Liver (tissue), 8 donors: ENCODE measurements at regions not wholly inside any gene's neighbourhood (a gene's known extent, or its start where the extent isn't known, plus 50 kb on each side); places are given as distances from the start of the nearest gene placed in this dataset.

ENCODE experiments used
- DNase-seq: peaks from one replicate; pipeline ENCODE4 v3.0.0-alpha.2; 2017; ENCODE audit warnings: low spot score
- H3K27ac ChIP-seq, 2 donors: one replicate each; pipeline ENCODE4 v1.7.0; 2013; ENCODE audit warnings: inconsistent platforms in 2 of 2, low read length in 2 of 2, control low read depth in 1 of 2, low read depth in 1 of 2, mild to moderate bottlenecking in 1 of 2
- H3K27me3 ChIP-seq, 4 donors: one replicate each; pipeline versions ENCODE4 v1.6.1 to v1.7.0; 2013; ENCODE audit warnings: low read length in 3 of 4, inconsistent platforms in 1 of 4, mild to moderate bottlenecking in 1 of 4, moderate library complexity in 1 of 4; ENCODE audit not compliant: control insufficient read depth in 4 of 4, insufficient read depth in 4 of 4
- H3K36me3 ChIP-seq, 4 donors: one replicate each; pipeline versions ENCODE4 v1.6.1 to v1.7.0; 2013; ENCODE audit warnings: low read length in 3 of 4, mild to moderate bottlenecking in 3 of 4, low read depth in 1 of 4, moderate library complexity in 1 of 4; ENCODE audit not compliant: control insufficient read depth in 4 of 4, insufficient read depth in 3 of 4
- H3K4me1 ChIP-seq, 4 donors: one replicate each; pipeline versions ENCODE4 v1.6.1 to v1.7.0; 2013; ENCODE audit warnings: low read length in 3 of 4, mild to moderate bottlenecking in 3 of 4, moderate library complexity in 1 of 4; ENCODE audit not compliant: control insufficient read depth in 4 of 4, insufficient read depth in 4 of 4
- H3K4me3 ChIP-seq, 3 donors: one replicate each; pipeline versions ENCODE4 v1.6.1 to v1.7.0; 2013; ENCODE audit warnings: low read length in 3 of 3, control low read depth in 1 of 3, low read depth in 1 of 3, mild to moderate bottlenecking in 1 of 3
- H3K9ac ChIP-seq, 2 donors: one replicate each; pipeline ENCODE4 v1.7.0; 2013; ENCODE audit warnings: low read length in 2 of 2, mild to moderate bottlenecking in 2 of 2, moderate library complexity in 2 of 2, control low read depth in 1 of 2, low read depth in 1 of 2
- H3K9me3 ChIP-seq, 4 donors: one replicate each; pipeline versions ENCODE4 v1.6.1 to v1.7.0; 2013; ENCODE audit warnings: low read length in 3 of 4; ENCODE audit not compliant: control insufficient read depth in 4 of 4
- ATF3 ChIP-seq: IDR thresholded peaks from 2 replicates; pipeline ENCODE4 v1.6.1; 2016; ENCODE audit warnings: antibody characterized with exemption
- EGR1 ChIP-seq, 2 donors: IDR thresholded peaks; 2 replicates each; pipeline ENCODE4 v1.6.1; 2016 to 2018; ENCODE audit warnings: antibody characterized with exemption in 2 of 2, low read depth in 2 of 2
- FOXA1 ChIP-seq: IDR thresholded peaks from 2 replicates; pipeline ENCODE4 v1.6.1; 2016; ENCODE audit warnings: antibody characterized with exemption
- HNF4A ChIP-seq, 2 donors: conservative IDR thresholded peaks; 2 replicates each; pipeline ENCODE4 v1.6.1; 2016; ENCODE audit warnings: antibody characterized with exemption in 2 of 2, mild to moderate bottlenecking in 2 of 2
- HNF4G ChIP-seq: IDR thresholded peaks from 2 replicates; pipeline ENCODE4 v1.6.1; 2016; ENCODE audit warnings: antibody characterized with exemption
- JUND ChIP-seq, 2 donors: IDR thresholded peaks; 2 replicates each; pipeline ENCODE4 v1.6.1; 2016; ENCODE audit warnings: antibody characterized with exemption in 2 of 2
- MAX ChIP-seq: IDR thresholded peaks from 2 replicates; pipeline ENCODE4 v1.6.1; 2016; ENCODE audit warnings: antibody characterized with exemption
- NR2F2 ChIP-seq: IDR thresholded peaks from 2 replicates; pipeline ENCODE4 v1.6.1; 2016; ENCODE audit warnings: antibody characterized with exemption
- RAD21 ChIP-seq, 2 donors: IDR thresholded peaks; 2 replicates each; pipeline ENCODE4 v1.6.1; 2016; ENCODE audit warnings: antibody characterized with exemption in 2 of 2, mild to moderate bottlenecking in 2 of 2
- RXRA ChIP-seq, 2 donors: IDR thresholded peaks; 2 replicates each; pipeline ENCODE4 v1.6.1; 2017 to 2018; ENCODE audit warnings: antibody characterized with exemption in 2 of 2, mild to moderate bottlenecking in 1 of 2
- WGBS: extraction: QIAGEN DNeasy Blood & Tissue Kit; methylation state at CpG from one replicate; pipeline ENCODE4 v1.1.7; 2013; 5-methylcytosine and 5-hydroxymethylcytosine counted together
- TF ChIP-seq, protein P1 (sequence below): fragments of 150-350 bp; IDR thresholded peaks from 2 replicates; pipeline ENCODE4 v1.5.1; 2017; ENCODE audit warnings: improper control_type of control experiment, low read depth, low read length; ENCODE audit not compliant: missing input control
- TF ChIP-seq, protein P2 (sequence below): IDR thresholded peaks from 2 replicates; pipeline ENCODE4 v1.6.1; 2016; ENCODE audit warnings: antibody characterized with exemption, mild to moderate bottlenecking
- donor health status: healthy.
- donor health status: healthy.
- donor health status: healthy.
- donor health status: healthy.
- donor health status: healthy.

- H3K36me3 ChIP-seq: no peaks in the 10 kb centered on the region
- no peak overlapping the region for H3K27ac ChIP-seq
- DNase-seq: no peak
- no peak overlapping the region for H3K4me3 ChIP-seq
- peaks cover 0 to 4% (median 2%) of the 10 kb centered on the region in 4 donors for H3K4me1 ChIP-seq
- H3K9me3 ChIP-seq: no peaks in the 10 kb centered on the region
- no peak for TF ChIP-seq MAX
- no peak for TF ChIP-seq ATF3
- TF ChIP-seq HNF4G: no peak
- TF ChIP-seq FOXA1: no peak
- no peak for TF ChIP-seq RAD21 (IDR thresholded peaks at IDR 0.05)
- TF ChIP-seq NR2F2: no peak
- TF ChIP-seq RXRA (IDR thresholded peaks at IDR 0.05): no peak
- no peak for TF ChIP-seq JUND (IDR thresholded peaks at IDR 0.05)
- no peaks in the 10 kb centered on the region for H3K27me3 ChIP-seq
- no peak overlapping the region for H3K9ac ChIP-seq
Observed at GRCh38 chr4:34731070-34731469, 1513.2 kb downstream of the ARAP2 start.

DNA sequence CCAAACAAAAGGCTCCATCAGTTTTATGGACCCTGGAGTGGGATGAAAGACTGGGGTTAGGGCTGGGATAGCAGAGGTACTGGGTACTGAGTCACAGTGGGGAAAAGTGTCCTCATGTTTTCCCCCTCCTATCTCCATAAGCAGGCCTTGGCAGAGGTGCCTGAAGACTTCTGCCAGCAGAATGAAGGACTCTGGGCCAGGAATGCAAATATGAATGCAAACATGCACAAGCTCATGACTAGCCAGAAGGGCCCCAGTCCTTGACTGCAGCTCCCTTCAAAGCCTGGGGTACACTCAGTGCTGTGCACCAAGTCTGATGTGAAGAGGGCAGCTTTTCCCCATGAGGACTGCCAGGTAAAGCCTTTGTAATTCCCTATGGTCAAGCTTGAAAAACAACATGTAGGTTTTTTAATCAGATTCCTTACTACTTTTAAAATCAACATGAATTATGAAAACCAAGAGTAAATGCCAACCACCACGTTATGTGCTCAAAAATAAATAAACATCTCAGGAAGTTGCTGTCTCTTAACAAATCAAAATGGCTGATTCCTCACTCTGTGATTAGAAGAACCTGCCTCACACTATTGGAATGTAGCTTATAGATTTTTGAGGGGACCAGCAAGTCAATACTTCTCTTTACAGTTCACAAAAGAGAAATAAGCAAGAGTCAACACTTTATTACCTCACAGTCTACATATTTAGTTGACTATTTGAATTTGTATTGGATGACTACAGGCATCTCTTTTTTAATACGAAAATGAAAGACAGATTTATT lies 1512.0 kb downstream of the ARAP2 start:
- peaks cover 0 to 4% (median 2%) of the 10 kb centered on the region in 4 donors for H3K4me1 ChIP-seq
- no peak overlapping the region for H3K4me3 ChIP-seq
- H3K9ac ChIP-seq: no peak overlapping the region
- no peaks in the 10 kb centered on the region for H3K9me3 ChIP-seq
- TF ChIP-seq HNF4A (conservative IDR thresholded peaks at IDR 0.05): no peak
- no peak for TF ChIP-seq ATF3
- TF ChIP-seq, protein P1, sequence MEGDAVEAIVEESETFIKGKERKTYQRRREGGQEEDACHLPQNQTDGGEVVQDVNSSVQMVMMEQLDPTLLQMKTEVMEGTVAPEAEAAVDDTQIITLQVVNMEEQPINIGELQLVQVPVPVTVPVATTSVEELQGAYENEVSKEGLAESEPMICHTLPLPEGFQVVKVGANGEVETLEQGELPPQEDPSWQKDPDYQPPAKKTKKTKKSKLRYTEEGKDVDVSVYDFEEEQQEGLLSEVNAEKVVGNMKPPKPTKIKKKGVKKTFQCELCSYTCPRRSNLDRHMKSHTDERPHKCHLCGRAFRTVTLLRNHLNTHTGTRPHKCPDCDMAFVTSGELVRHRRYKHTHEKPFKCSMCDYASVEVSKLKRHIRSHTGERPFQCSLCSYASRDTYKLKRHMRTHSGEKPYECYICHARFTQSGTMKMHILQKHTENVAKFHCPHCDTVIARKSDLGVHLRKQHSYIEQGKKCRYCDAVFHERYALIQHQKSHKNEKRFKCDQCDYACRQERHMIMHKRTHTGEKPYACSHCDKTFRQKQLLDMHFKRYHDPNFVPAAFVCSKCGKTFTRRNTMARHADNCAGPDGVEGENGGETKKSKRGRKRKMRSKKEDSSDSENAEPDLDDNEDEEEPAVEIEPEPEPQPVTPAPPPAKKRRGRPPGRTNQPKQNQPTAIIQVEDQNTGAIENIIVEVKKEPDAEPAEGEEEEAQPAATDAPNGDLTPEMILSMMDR: no peak
- TF ChIP-seq, protein P2, sequence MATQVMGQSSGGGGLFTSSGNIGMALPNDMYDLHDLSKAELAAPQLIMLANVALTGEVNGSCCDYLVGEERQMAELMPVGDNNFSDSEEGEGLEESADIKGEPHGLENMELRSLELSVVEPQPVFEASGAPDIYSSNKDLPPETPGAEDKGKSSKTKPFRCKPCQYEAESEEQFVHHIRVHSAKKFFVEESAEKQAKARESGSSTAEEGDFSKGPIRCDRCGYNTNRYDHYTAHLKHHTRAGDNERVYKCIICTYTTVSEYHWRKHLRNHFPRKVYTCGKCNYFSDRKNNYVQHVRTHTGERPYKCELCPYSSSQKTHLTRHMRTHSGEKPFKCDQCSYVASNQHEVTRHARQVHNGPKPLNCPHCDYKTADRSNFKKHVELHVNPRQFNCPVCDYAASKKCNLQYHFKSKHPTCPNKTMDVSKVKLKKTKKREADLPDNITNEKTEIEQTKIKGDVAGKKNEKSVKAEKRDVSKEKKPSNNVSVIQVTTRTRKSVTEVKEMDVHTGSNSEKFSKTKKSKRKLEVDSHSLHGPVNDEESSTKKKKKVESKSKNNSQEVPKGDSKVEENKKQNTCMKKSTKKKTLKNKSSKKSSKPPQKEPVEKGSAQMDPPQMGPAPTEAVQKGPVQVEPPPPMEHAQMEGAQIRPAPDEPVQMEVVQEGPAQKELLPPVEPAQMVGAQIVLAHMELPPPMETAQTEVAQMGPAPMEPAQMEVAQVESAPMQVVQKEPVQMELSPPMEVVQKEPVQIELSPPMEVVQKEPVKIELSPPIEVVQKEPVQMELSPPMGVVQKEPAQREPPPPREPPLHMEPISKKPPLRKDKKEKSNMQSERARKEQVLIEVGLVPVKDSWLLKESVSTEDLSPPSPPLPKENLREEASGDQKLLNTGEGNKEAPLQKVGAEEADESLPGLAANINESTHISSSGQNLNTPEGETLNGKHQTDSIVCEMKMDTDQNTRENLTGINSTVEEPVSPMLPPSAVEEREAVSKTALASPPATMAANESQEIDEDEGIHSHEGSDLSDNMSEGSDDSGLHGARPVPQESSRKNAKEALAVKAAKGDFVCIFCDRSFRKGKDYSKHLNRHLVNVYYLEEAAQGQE: no peak
- no peak for TF ChIP-seq RAD21 (IDR thresholded peaks at IDR 0.05)
- no peak for TF ChIP-seq JUND (IDR thresholded peaks at IDR 0.05)
- no peak for TF ChIP-seq EGR1 (IDR thresholded peaks at IDR 0.05; ENCODE audit: low read depth in 2 of 2)
- no peak for DNase-seq
- WGBS: 38% methylated on average over 2 of the region's 2 CpGs
- H3K27me3 ChIP-seq: no peaks in the 10 kb centered on the region
- H3K36me3 ChIP-seq: no peaks in the 10 kb centered on the region
- H3K27ac ChIP-seq: no peak overlapping the region
